Neural progenitor cell (in vitro differentiated cells): ENCODE measurements at regions not wholly inside any gene's neighbourhood (a gene's known extent, or its start where the extent isn't known, plus 50 kb on each side); places are given as distances from the start of the nearest gene placed in this dataset.
A peak's percentile ranks its signal among the peaks of the same experiment; 100 is the strongest.

Source experiments
- DNase-seq: peaks from one replicate; pipeline ENCODE4 v3.0.0-alpha.2; 2016; ENCODE audit warnings: low spot score
- H2AFZ ChIP-seq: fragments of 200-600 bp; sonication (generic); replicated peaks from 2 replicates; pipeline ENCODE4 v1.6.1; 2016; ENCODE audit warnings: antibody characterized with exemption
- H3F3A ChIP-seq: fragments of 200-600 bp; sonication (generic); 2 replicates; pipeline ENCODE4 v1.6.1; 2016; ENCODE audit warnings: antibody characterized with exemption, low read depth
- H3K27ac ChIP-seq: fragments of 200-600 bp; sonication (generic); 2 replicates; pipeline ENCODE4 v1.5.1; 2016; ENCODE audit warnings: mild to moderate bottlenecking
- H3K27me3 ChIP-seq: fragments of 200-600 bp; sonication (generic); 2 replicates; pipeline ENCODE4 v1.6.1; 2016; ENCODE audit warnings: mild to moderate bottlenecking, moderate library complexity
- H3K36me3 ChIP-seq: fragments of 200-600 bp; sonication (generic); 2 replicates; pipeline ENCODE4 v1.5.1; 2016
- H3K4me1 ChIP-seq: fragments of 200-600 bp; sonication (generic); 2 replicates; pipeline ENCODE4 v1.6.1; 2016; ENCODE audit warnings: mixed run types
- H3K4me2 ChIP-seq: fragments of 200-600 bp; sonication (generic); 2 replicates; pipeline ENCODE4 v1.6.1; 2016
- H3K4me3 ChIP-seq: fragments of 200-600 bp; sonication (generic); 2 replicates; pipeline ENCODE4 v1.5.1; 2016
- H3K79me2 ChIP-seq: fragments of 200-600 bp; sonication (generic); 2 replicates; pipeline ENCODE4 v1.6.1; 2016; ENCODE audit warnings: low read depth
- H3K9ac ChIP-seq: fragments of 200-600 bp; sonication (generic); 2 replicates; pipeline ENCODE4 v1.6.1; 2016
- H3K9me3 ChIP-seq: fragments of 200-600 bp; sonication (generic); 2 replicates; pipeline ENCODE4 v1.5.1; 2016; ENCODE audit warnings: low read depth
- H4K20me1 ChIP-seq: fragments of 200-600 bp; sonication (generic); 2 replicates; pipeline ENCODE4 v1.6.1; 2016; ENCODE audit warnings: low read depth
- H3K27ac Mint-ChIP-seq: 3 replicates; pipeline ENCODE4 v1.8.0; 2021; ENCODE audit warnings: mixed read lengths
- H3K27me3 Mint-ChIP-seq: 2 replicates; pipeline ENCODE4 v1.8.0; 2022; ENCODE audit warnings: low read depth, mild to moderate bottlenecking, inconsistent platforms, moderate library complexity, mixed read lengths; ENCODE audit not compliant: insufficient read depth
- H3K36me3 Mint-ChIP-seq: 3 replicates; pipeline ENCODE4 v1.8.0; 2021; ENCODE audit warnings: mixed read lengths
- H3K4me1 Mint-ChIP-seq: 3 replicates; pipeline ENCODE4 v1.8.0; 2021; ENCODE audit warnings: mixed read lengths
- H3K4me3 Mint-ChIP-seq: 3 replicates; pipeline ENCODE4 v1.8.0; 2021; ENCODE audit warnings: mild to moderate bottlenecking, moderate library complexity, mixed read lengths
- H3K9me3 Mint-ChIP-seq: 3 replicates; pipeline ENCODE4 v1.8.0; 2020; ENCODE audit warnings: mixed read lengths
- EZH2 ChIP-seq: fragments of 200-600 bp; sonication (generic); IDR thresholded peaks from 2 replicates; pipeline ENCODE4 v1.6.1; 2017; ENCODE audit warnings: antibody characterized with exemption, mild to moderate bottlenecking, moderate library complexity
- EZH2phosphoT487 ChIP-seq: fragments of 200-600 bp; sonication (generic); IDR thresholded peaks from 2 replicates; pipeline ENCODE4 v1.6.1; 2017; ENCODE audit warnings: antibody characterized with exemption
- TF ChIP-seq, protein P1 (sequence below): fragments of 200-600 bp; sonication (generic); IDR thresholded peaks from 2 replicates; pipeline ENCODE4 v1.5.1; 2017; ENCODE audit warnings: antibody characterized with exemption, mild to moderate bottlenecking

DNA sequence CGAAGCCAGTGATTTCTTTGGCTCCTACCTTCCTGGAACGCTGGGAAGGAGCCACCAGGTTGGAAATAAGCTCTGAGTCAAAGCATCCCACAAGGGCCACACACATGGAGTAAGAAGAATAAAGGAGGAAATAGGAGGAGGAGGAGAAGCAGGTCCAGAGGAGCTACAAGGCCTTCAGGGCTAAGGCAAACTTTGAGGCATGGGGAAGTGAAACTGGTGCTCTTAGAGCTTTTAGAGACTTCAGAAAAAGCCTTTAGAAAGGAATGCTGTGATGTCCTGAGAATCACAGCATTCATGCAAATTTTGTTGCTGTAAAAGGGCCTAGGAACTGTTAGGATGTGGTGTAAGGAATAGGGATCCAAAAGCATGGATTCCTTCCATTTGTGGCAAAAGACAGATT is 135.9 kb upstream of the ARHGEF9 start:
- no peak overlapping the region for H3K27ac Mint-ChIP-seq
- H3K4me3 ChIP-seq: no peak overlapping the region
- H3K36me3 Mint-ChIP-seq: no peaks in the 10 kb centered on the region
- H3K36me3 ChIP-seq: no peaks in the 10 kb centered on the region
- DNase-seq: no peak
- H3K4me3 Mint-ChIP-seq: no peak overlapping the region
- no peak overlapping the region for H2AFZ ChIP-seq
- peaks cover 24% of the 10 kb centered on the region for H3K9me3 Mint-ChIP-seq
- no peak overlapping the region for H3K27ac ChIP-seq
- no peaks in the 10 kb centered on the region for H3K27me3 ChIP-seq
- no peaks in the 10 kb centered on the region for H3K27me3 Mint-ChIP-seq
- H3K4me1 Mint-ChIP-seq: no peaks in the 10 kb centered on the region
- no peak overlapping the region for H3K9ac ChIP-seq
- peaks cover 12% of the 10 kb centered on the region for H3K9me3 ChIP-seq
- H3F3A ChIP-seq: no peaks in the 10 kb centered on the region
- no peaks in the 10 kb centered on the region for H3K4me1 ChIP-seq
- H4K20me1 ChIP-seq: no peaks in the 10 kb centered on the region
- TF ChIP-seq EZH2phosphoT487: no peak
- TF ChIP-seq EZH2: no peak
- TF ChIP-seq, protein P1, sequence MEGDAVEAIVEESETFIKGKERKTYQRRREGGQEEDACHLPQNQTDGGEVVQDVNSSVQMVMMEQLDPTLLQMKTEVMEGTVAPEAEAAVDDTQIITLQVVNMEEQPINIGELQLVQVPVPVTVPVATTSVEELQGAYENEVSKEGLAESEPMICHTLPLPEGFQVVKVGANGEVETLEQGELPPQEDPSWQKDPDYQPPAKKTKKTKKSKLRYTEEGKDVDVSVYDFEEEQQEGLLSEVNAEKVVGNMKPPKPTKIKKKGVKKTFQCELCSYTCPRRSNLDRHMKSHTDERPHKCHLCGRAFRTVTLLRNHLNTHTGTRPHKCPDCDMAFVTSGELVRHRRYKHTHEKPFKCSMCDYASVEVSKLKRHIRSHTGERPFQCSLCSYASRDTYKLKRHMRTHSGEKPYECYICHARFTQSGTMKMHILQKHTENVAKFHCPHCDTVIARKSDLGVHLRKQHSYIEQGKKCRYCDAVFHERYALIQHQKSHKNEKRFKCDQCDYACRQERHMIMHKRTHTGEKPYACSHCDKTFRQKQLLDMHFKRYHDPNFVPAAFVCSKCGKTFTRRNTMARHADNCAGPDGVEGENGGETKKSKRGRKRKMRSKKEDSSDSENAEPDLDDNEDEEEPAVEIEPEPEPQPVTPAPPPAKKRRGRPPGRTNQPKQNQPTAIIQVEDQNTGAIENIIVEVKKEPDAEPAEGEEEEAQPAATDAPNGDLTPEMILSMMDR: no peak
- no peaks in the 10 kb centered on the region for H3K79me2 ChIP-seq
- no peak overlapping the region for H3K4me2 ChIP-seq

DNA sequence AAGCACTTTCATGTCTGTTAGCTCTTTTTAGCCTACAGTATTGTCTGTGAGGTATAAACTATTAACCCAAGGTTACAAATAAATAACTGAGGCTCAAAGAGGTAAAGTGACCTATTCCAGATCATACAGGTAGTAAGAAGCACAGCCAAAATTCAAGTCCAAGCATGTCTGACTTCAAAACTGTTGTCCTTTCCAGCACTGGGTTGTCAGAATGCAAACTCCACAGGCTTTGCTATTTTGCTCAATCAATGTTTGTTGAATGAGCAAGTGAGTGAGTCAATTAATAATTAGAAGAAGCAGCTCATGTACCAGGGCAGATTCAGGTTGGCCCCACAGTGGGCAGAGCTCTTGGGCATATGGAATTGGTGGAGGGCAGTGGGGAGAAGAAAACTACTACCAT is 134.1 kb upstream of the ARHGEF9 start:
- Histone ChIP-seq H3K4me1 (no peaks in the 10 kb centered on the region), H3K9ac (no peak overlapping the region), H3K9me3 (peaks cover 12% of the 10 kb centered on the region), H3K4me3 (no peak overlapping the region), H2AFZ (no peak overlapping the region), H4K20me1 (no peaks in the 10 kb centered on the region), H3K27ac (no peak overlapping the region), H3K79me2 (no peaks in the 10 kb centered on the region), H3K4me2 (no peak overlapping the region), H3K27me3 (no peaks in the 10 kb centered on the region), H3F3A (no peaks in the 10 kb centered on the region), H3K36me3 (no peaks in the 10 kb centered on the region)
- H3K4me3 Mint-ChIP-seq: no peak overlapping the region
- no peaks in the 10 kb centered on the region for H3K36me3 Mint-ChIP-seq
- no peak for DNase-seq
- H3K9me3 Mint-ChIP-seq: peaks cover 31% of the 10 kb centered on the region
- no peaks in the 10 kb centered on the region for H3K4me1 Mint-ChIP-seq
- no peaks in the 10 kb centered on the region for H3K27me3 Mint-ChIP-seq
- no peak for TF ChIP-seq EZH2
- TF ChIP-seq EZH2phosphoT487: no peak
- TF ChIP-seq, protein P1: no peak
- no peak overlapping the region for H3K27ac Mint-ChIP-seq

DNA sequence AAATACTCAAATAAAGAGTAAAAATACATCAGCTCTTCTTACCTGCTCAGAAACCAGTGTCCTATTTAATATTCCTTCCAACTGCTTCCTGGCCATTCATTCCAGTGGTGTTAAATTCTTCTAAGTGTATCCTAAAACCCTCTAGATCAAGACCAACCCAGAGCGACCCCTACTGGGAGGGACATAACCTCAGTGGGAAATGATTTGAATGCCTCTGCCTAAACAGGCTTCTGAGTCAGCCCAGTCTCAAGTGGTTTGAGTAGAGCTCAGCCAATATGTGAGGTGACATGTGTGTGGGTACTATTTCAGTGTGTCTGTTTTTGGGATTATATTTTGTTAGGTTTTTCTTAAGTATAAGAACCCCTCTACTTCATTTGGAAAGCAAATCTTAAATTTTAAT is 133.6 kb upstream of the ARHGEF9 start:
- Histone ChIP-seq H3K4me1 (no peaks in the 10 kb centered on the region), H3K4me3 (no peak overlapping the region), H3K27me3 (no peaks in the 10 kb centered on the region), H3F3A (no peaks in the 10 kb centered on the region), H3K36me3 (no peaks in the 10 kb centered on the region), H4K20me1 (no peaks in the 10 kb centered on the region), H3K79me2 (no peaks in the 10 kb centered on the region), H2AFZ (no peak overlapping the region), H3K9me3 (peaks cover 12% of the 10 kb centered on the region), H3K4me2 (no peak overlapping the region), H3K9ac (no peak overlapping the region), H3K27ac (no peak overlapping the region)
- Mint-ChIP-seq H3K27ac (no peak overlapping the region), H3K9me3 (peaks cover 33% of the 10 kb centered on the region), H3K27me3 (no peaks in the 10 kb centered on the region), H3K4me1 (no peaks in the 10 kb centered on the region), H3K4me3 (no peak overlapping the region), H3K36me3 (no peaks in the 10 kb centered on the region)
- peak; percentile 4 for DNase-seq
- TF ChIP-seq, protein P1: peak; percentile 21
- TF ChIP-seq EZH2phosphoT487: no peak

DNA sequence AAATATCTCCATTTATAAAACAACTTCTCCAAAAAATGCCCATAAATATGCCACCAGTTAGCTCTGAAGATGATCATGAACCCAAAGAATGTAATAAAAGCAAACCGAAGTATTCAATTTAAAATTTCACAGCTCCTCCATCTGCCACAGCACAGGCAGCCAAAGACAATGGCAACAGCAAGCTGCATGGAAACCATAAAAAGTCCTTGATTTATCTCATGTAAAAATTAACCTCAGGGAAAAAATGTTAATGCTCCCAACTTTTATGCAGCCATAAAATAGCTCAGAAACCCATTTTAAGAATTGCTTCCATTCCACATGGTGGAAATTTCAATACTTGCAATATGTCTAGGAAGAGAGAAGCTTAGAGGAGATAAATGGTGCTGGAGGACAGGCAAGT is 132.3 kb upstream of the ARHGEF9 start:
- H3K27ac ChIP-seq: no peak overlapping the region
- Mint-ChIP-seq H3K4me3 (no peak overlapping the region), H3K9me3 (peaks cover 36% of the 10 kb centered on the region), H3K36me3 (no peaks in the 10 kb centered on the region), H3K27me3 (no peaks in the 10 kb centered on the region), H3K27ac (no peak overlapping the region), H3K4me1 (no peaks in the 10 kb centered on the region)
- no peaks in the 10 kb centered on the region for H4K20me1 ChIP-seq
- peaks cover 5% of the 10 kb centered on the region for H3K9me3 ChIP-seq
- H3K4me3 ChIP-seq: no peak overlapping the region
- no peaks in the 10 kb centered on the region for H3K36me3 ChIP-seq
- H3K9ac ChIP-seq: no peak overlapping the region
- TF ChIP-seq EZH2 (no peak), EZH2phosphoT487 (no peak)
- TF ChIP-seq, protein P1: no peak
- H3K4me1 ChIP-seq: no peaks in the 10 kb centered on the region
- no peaks in the 10 kb centered on the region for H3F3A ChIP-seq
- no peak overlapping the region for H3K4me2 ChIP-seq
- no peaks in the 10 kb centered on the region for H3K27me3 ChIP-seq
- no peak overlapping the region for H2AFZ ChIP-seq
- no peak for DNase-seq
- H3K79me2 ChIP-seq: no peaks in the 10 kb centered on the region
